GM10266 (cell line): ENCODE measurements at regions not wholly inside any gene's neighbourhood (a gene's known extent, or its start where the extent isn't known, plus 50 kb on each side); places are given as distances from the start of the nearest gene placed in this dataset.

ENCODE experiments used
- DNase-seq: peaks from one replicate; pipeline ENCODE4 v3.0.0; 2012; ENCODE audit errors: extremely low spot score
- CTCF ChIP-seq: IDR thresholded peaks from 2 replicates; pipeline ENCODE4 v1.5.1; 2012; ENCODE audit warnings: mild to moderate bottlenecking, low read depth; ENCODE audit not compliant: control insufficient read depth, insufficient read depth; ENCODE audit errors: missing control alignments

GRCh38 chr13:22232186-22232585, 561.3 kb downstream of the FGF9 start:
- no peak for DNase-seq
- no peak for TF ChIP-seq CTCF

- no peak for TF ChIP-seq CTCF
- no peak for DNase-seq
Measured at GRCh38 chr13:22235285-22235949, 564.5 kb downstream of the FGF9 start.

- TF ChIP-seq CTCF, result no peak
- DNase-seq, result no peak
Measured at GRCh38 chr13:22235950-22236290, 565.0 kb downstream of the FGF9 start.

GRCh38 chr13:22238269-22238668, 567.4 kb downstream of the FGF9 start:
- no peak for TF ChIP-seq CTCF
- no peak for DNase-seq

GRCh38 chr13:22240716-22241115, 569.8 kb downstream of the FGF9 start:
- TF ChIP-seq CTCF, result no peak
- DNase-seq, result no peak

- DNase-seq, result no peak
- no peak for TF ChIP-seq CTCF
Measured at GRCh38 chr13:22243469-22244163, 572.7 kb downstream of the FGF9 start.

GRCh38 chr13:22252281-22252830, 581.5 kb downstream of the FGF9 start:
- DNase-seq, result no peak
- no peak for TF ChIP-seq CTCF
